K562 (cell line): ENCODE measurements at regions not wholly inside any gene's neighbourhood (a gene's known extent, or its start where the extent isn't known, plus 50 kb on each side); places are given as distances from the start of the nearest gene placed in this dataset.

Experiments used
- ATAC-seq: fragments of 200-7000 bp; cut with Tn5 transposase; 3 replicates; pipeline ENCODE4 v1.9.1; 2020; ENCODE audit warnings: moderate library complexity
- BruUV-seq: library from RNA; stranded (reverse); fragments of 400-500 nt; replicated peaks from 2 replicates; lab custom pipeline; 2021; lab: Mats Ljungman, UMichigan
- CTCF ChIA-PET: fragments of 300-600 bp; formaldehyde crosslinking; extraction: SDS; loops from one replicate; lab custom pipeline; 2021; ENCODE audit warnings: low intra/inter-chr PET ratio; lab: Yijun Ruan, JAX
- POLR2A ChIA-PET: fragments of 300-600, 350-650 bp; sonication (Branson Sonifier 250); formaldehyde crosslinking; extraction: SDS; loops from one replicate; lab custom pipeline; 2021; ENCODE audit warnings: antibody characterized with exemption, inconsistent platforms; lab: Yijun Ruan, JAX
- DNase-seq, 4 experiments: peaks; one replicate each; pipeline versions ENCODE4 v3.0.0 to v3.0.0-alpha.2; 2011 to 2018; ENCODE audit warnings: low spot score in 3 of 4, mixed read lengths in 3 of 4; ENCODE audit errors: extremely low read depth in 1 of 4
- FAIRE-seq: peaks from 2 replicates; lab custom pipeline; 2011; peaks lifted over from hg19 to GRCh38; lab: Jason Lieb, UNC
- H2AFZ ChIP-seq: 2 replicates; pipeline ENCODE4 v1.6.0; 2011; ENCODE audit warnings: low read depth, low read length, control low read depth, inconsistent platforms
- H3K27ac ChIP-seq: fragments of 200-600 bp; 3 replicates; pipeline ENCODE4 v1.8.0; 2011; ENCODE audit warnings: low read depth, mild to moderate bottlenecking, control low read depth, inconsistent platforms, low read length, moderate library complexity, mixed read lengths; ENCODE audit errors: extremely low read depth
- H3K27me3 ChIP-seq, 2 experiments: fragments of 300-600 bp in 1 of 2; 2 replicates in 1 of 2; 3 replicates in 1 of 2; pipeline versions ENCODE4 v1.6.0 to v1.8.0; 2011; ENCODE audit warnings: inconsistent platforms in 2 of 2, low read length in 2 of 2, mild to moderate bottlenecking in 1 of 2, mixed read lengths in 1 of 2, moderate library complexity in 1 of 2; ENCODE audit not compliant: control insufficient read depth in 2 of 2, insufficient read depth in 2 of 2
- H3K36me3 ChIP-seq: fragments of 300-600 bp; 3 replicates; pipeline ENCODE4 v1.8.0; 2011; ENCODE audit warnings: mild to moderate bottlenecking, low read length, inconsistent platforms; ENCODE audit not compliant: control insufficient read depth, insufficient read depth
- H3K4me1 ChIP-seq, 2 experiments: fragments of 200-600 bp in 1 of 2; replicated peaks in 1 of 2; 2 replicates in 1 of 2; 3 replicates in 1 of 2; pipeline versions ENCODE4 v1.5.1 to v1.8.0; 2011; ENCODE audit warnings: inconsistent platforms in 2 of 2, low read length in 2 of 2, mild to moderate bottlenecking in 1 of 2, mixed read lengths in 1 of 2, moderate library complexity in 1 of 2; ENCODE audit not compliant: control insufficient read depth in 2 of 2, insufficient read depth in 2 of 2
- H3K4me2 ChIP-seq: 2 replicates; pipeline ENCODE4 v1.6.1; 2011; ENCODE audit warnings: low read length, control low read depth, inconsistent platforms, mixed read lengths; ENCODE audit not compliant: insufficient read depth
- H3K4me3 ChIP-seq: fragments of 200-600 bp; sonication (generic), shearing (Covaris generic); 2 replicates; pipeline ENCODE4 v1.5.1; 2016; ENCODE audit warnings: control low read depth, inconsistent platforms
- H3K79me2 ChIP-seq: fragments of 200-600 bp; 3 replicates; pipeline ENCODE4 v1.8.0; 2011; ENCODE audit warnings: low read length, inconsistent platforms; ENCODE audit not compliant: control insufficient read depth, insufficient read depth
- H3K9ac ChIP-seq, 2 experiments: 2 replicates each; pipeline versions ENCODE4 v1.6.0 to v1.6.1; 2011; ENCODE audit warnings: low read depth in 2 of 2, low read length in 2 of 2, control low read depth in 1 of 2, inconsistent platforms in 1 of 2, mild to moderate bottlenecking in 1 of 2, mixed read lengths in 1 of 2; ENCODE audit not compliant: insufficient read depth in 1 of 2
- H3K9me1 ChIP-seq: one replicate; pipeline ENCODE4 v1.6.0; 2011; ENCODE audit warnings: inconsistent platforms, mild to moderate bottlenecking, low read length, moderate library complexity; ENCODE audit not compliant: control insufficient read depth, insufficient read depth
- H3K9me3 ChIP-seq: replicated peaks from 2 replicates; pipeline ENCODE4 v1.5.1; 2011; ENCODE audit warnings: low read depth, low read length, inconsistent platforms; ENCODE audit not compliant: control insufficient read depth, insufficient read depth
- H4K20me1 ChIP-seq: replicated peaks from 2 replicates; pipeline ENCODE4 v1.6.1; 2011; ENCODE audit warnings: low read length, inconsistent platforms, mixed read lengths; ENCODE audit not compliant: control insufficient read depth, insufficient read depth
- C11orf30 ChIP-seq: fragments of 450-650 bp; IDR thresholded peaks from 2 replicates; pipeline ENCODE4 v1.6.1; 2016; ENCODE audit warnings: low read depth, mild to moderate bottlenecking
- MAFF ChIP-seq: IDR thresholded peaks from 2 replicates; pipeline ENCODE4 v1.6.1; 2012; ENCODE audit warnings: low read length, improper control_type of control experiment
- MAFG ChIP-seq: fragments of 450-650 bp; conservative IDR thresholded peaks from 2 replicates; pipeline ENCODE4 v1.6.1; 2016; ENCODE audit warnings: missing genetic modification characterization, missing compliant biosample characterization
- MAFK ChIP-seq: IDR thresholded peaks from 2 replicates; pipeline ENCODE4 v1.6.1; 2011; ENCODE audit warnings: low read length, improper control_type of control experiment
- SAFB2 ChIP-seq: fragments of 200-400 bp; formaldehyde crosslinking; IDR thresholded peaks from 2 replicates; pipeline ENCODE4 v1.6.1; 2018; ENCODE audit warnings: borderline replicate concordance, low read length, low read depth, moderate library complexity; ENCODE audit not compliant: severe bottlenecking
- TCF15 ChIP-seq: fragments of 250-450 bp; sonication (Bioruptor Pico); IDR thresholded peaks from 2 replicates; pipeline ENCODE4 v1.8.0; 2022; ENCODE audit warnings: moderate library complexity, mild to moderate bottlenecking, inconsistent platforms
- ZNF316 ChIP-seq: fragments of 450-650 bp; IDR thresholded peaks from 2 replicates; pipeline ENCODE4 v1.6.1; 2016
- ZNF644 ChIP-seq: fragments of 200-800 bp; sonication (Bioruptor generic); IDR thresholded peaks from 2 replicates; pipeline ENCODE4 v1.6.1; 2016; ENCODE audit warnings: low read depth, missing genetic modification characterization, missing compliant biosample characterization
- WGBS: fragments of 100-300 bp; shearing (Covaris generic); methylation state at CpG from one replicate; pipeline ENCODE4 v1.1.6; 2016; ENCODE audit warnings: low coverage, mixed read lengths; ENCODE audit not compliant: insufficient coverage; ENCODE audit errors: missing lambda C conversion rate; 5-methylcytosine and 5-hydroxymethylcytosine counted together
- in situ Hi-C: fragments of 300-500 bp; cut with MboI; formaldehyde crosslinking; loops from 4 replicates; pipeline ENCODE4 v1.15.0; 2018; ENCODE audit warnings: inconsistent platforms, mixed read lengths
- intact Hi-C: fragments of 100-400 bp; cut with micrococcal nuclease; formaldehyde crosslinking; loops from 2 replicates; pipeline ENCODE4 v1.14.2; 2022
- TF ChIP-seq, protein P1 (sequence below), 3 experiments: IDR thresholded peaks in 2 of 3; conservative IDR thresholded peaks in 1 of 3; 2 replicates each; pipeline ENCODE4 v1.5.1; 2011 to 2012; ENCODE audit warnings: low read length in 3 of 3, mild to moderate bottlenecking in 3 of 3, control low read depth in 2 of 3, improper control_type of control experiment in 1 of 3, inconsistent platforms in 1 of 3, low read depth in 1 of 3, mixed read lengths in 1 of 3, moderate library complexity in 1 of 3; ENCODE audit not compliant: insufficient read depth in 2 of 3

DNA sequence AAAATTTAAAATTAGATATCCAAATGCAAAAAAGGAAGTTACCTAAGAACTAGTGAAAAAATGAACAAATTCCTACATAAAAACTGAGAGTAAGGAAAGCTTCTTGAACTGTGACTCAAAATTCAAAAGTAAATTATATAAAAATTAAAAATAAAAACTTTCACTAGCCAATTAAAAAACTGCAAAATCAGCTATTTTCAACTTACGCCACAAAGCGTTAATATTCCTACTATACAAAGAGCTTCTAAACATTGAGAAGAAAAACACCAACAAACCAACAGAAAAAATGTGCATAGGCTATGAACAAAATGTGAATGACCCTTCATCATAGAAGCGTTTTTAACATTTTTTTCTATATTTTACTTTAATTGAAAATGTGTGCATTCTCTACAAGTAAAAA lies 445.7 kb downstream of the CDH2 start:
- ATAC-seq (no peak), FAIRE-seq (no peak), DNase-seq (no peak)
- POLR2A ChIA-PET: interaction anchor here (0.6 kb wide), 1 partner anchor 26 kb away, joined by 3 read pairs; no protein-coding TSS in a partner anchor
- Histone ChIP-seq H3K4me3 (no peak overlapping the region), H3K36me3 (no peaks in the 10 kb centered on the region), H3K4me1 (no peaks in the 10 kb centered on the region), H3K27me3 (no peaks in the 10 kb centered on the region), H3K4me2 (no peak overlapping the region), H3K9me1 (no peaks in the 10 kb centered on the region), H4K20me1 (no peaks in the 10 kb centered on the region), H3K9ac (no peak overlapping the region), H3K9me3 (peaks cover 2% of the 10 kb centered on the region; the same call in 1 of the 2 replicates), H3K27ac (no peak overlapping the region), H2AFZ (no peak overlapping the region), H3K79me2 (no peaks in the 10 kb centered on the region)
- no TSS peak for BruUV-seq
- 7% methylated on average over 3 of the region's 3 CpGs for WGBS
- CTCF ChIA-PET: no interaction called here
- TF ChIP-seq, protein P1, sequence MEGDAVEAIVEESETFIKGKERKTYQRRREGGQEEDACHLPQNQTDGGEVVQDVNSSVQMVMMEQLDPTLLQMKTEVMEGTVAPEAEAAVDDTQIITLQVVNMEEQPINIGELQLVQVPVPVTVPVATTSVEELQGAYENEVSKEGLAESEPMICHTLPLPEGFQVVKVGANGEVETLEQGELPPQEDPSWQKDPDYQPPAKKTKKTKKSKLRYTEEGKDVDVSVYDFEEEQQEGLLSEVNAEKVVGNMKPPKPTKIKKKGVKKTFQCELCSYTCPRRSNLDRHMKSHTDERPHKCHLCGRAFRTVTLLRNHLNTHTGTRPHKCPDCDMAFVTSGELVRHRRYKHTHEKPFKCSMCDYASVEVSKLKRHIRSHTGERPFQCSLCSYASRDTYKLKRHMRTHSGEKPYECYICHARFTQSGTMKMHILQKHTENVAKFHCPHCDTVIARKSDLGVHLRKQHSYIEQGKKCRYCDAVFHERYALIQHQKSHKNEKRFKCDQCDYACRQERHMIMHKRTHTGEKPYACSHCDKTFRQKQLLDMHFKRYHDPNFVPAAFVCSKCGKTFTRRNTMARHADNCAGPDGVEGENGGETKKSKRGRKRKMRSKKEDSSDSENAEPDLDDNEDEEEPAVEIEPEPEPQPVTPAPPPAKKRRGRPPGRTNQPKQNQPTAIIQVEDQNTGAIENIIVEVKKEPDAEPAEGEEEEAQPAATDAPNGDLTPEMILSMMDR (IDR thresholded peaks at IDR 0.05 in 2 of 3, conservative IDR thresholded peaks at IDR 0.05 in 1 of 3; ENCODE audit: insufficient read depth in 2 of 3, low read depth in 1 of 3, low read length in 3 of 3): no peak
- TF ChIP-seq MAFG (peak; percentile 75), C11orf30 (peak; percentile 70), SAFB2 (no peak), MAFK (peak; percentile 87), ZNF316 (peak; percentile 86), ZNF644 (tag) (no peak), MAFF (peak; percentile 86), TCF15 (CRISPR knock-in tag) (no peak)
- in situ Hi-C loops: no loop called here
- intact Hi-C loops: no loop called here
